HEK293 (cell line): ENCODE measurements at regions not wholly inside any gene's neighbourhood (a gene's known extent, or its start where the extent isn't known, plus 50 kb on each side); places are given as distances from the start of the nearest gene placed in this dataset.

Experiments used
- CTCF ChIA-PET: fragments of 350-600 bp; formaldehyde crosslinking; extraction: SDS; loops from one replicate; lab custom pipeline; 2021; ENCODE audit warnings: antibody characterized with exemption; lab: Yijun Ruan, JAX
- POLR2A ChIA-PET: fragments of 300-600 bp; formaldehyde crosslinking; extraction: SDS; loops from one replicate; lab custom pipeline; 2020; ENCODE audit warnings: antibody characterized with exemption, inconsistent platforms; lab: Yijun Ruan, JAX
- H3K27ac ChIP-seq: fragments of 200-500 bp; sonication (Bioruptor generic); 2 replicates; pipeline ENCODE4 v1.5.1; 2014; ENCODE audit warnings: low read depth, low read length, control low read depth, inconsistent platforms; ENCODE audit errors: extremely low read depth
- H3K36me3 ChIP-seq, 2 experiments: fragments of 200-500 bp in 1 of 2; sonication (Bioruptor generic) in 1 of 2; 1 replicate in 1 of 2; 2 replicates in 1 of 2; pipeline ENCODE4 v1.5.1; 2014 to 2017; ENCODE audit warnings: inconsistent platforms in 2 of 2, low read length in 2 of 2; ENCODE audit not compliant: control insufficient read depth in 2 of 2, insufficient read depth in 1 of 2
- H3K4me1 ChIP-seq: fragments of 200-500 bp; sonication (Bioruptor generic); 2 replicates; pipeline ENCODE4 v1.5.1; 2014; ENCODE audit warnings: mild to moderate bottlenecking, low read length, inconsistent platforms; ENCODE audit not compliant: control insufficient read depth, insufficient read depth
- H3K4me3 ChIP-seq: 2 replicates; pipeline ENCODE4 v1.5.1; 2011; ENCODE audit warnings: low read depth, mild to moderate bottlenecking, control low read depth, low read length, moderate library complexity
- H3K9me3 ChIP-seq: fragments of 200-500 bp; sonication (Bioruptor generic); 2 replicates; pipeline ENCODE4 v1.5.1; 2014; ENCODE audit warnings: low read depth, low read length, inconsistent platforms; ENCODE audit not compliant: control insufficient read depth, insufficient read depth
- BCL11B ChIP-seq: fragments of 450-650 bp; formaldehyde crosslinking; IDR thresholded peaks from 2 replicates; pipeline ENCODE4 v1.5.1; 2016; ENCODE audit warnings: low read depth, missing biosample characterization, missing genetic modification characterization
- GLI2 ChIP-seq: fragments of 450-650 bp; formaldehyde crosslinking; IDR thresholded peaks from 2 replicates; pipeline ENCODE4; 2017; ENCODE audit warnings: missing biosample characterization, missing genetic modification characterization, low read depth, borderline replicate concordance
- HOXD13 ChIP-seq: sonication (generic); formaldehyde crosslinking; IDR thresholded peaks from 2 replicates; pipeline ENCODE4 v1.8.0; 2022; ENCODE audit warnings: missing genetic modification reagents, borderline replicate concordance
- KLF8 ChIP-seq: fragments of 450-650 bp; formaldehyde crosslinking; IDR thresholded peaks from 2 replicates; pipeline ENCODE4 v1.5.1; 2016; ENCODE audit warnings: missing biosample characterization, missing genetic modification characterization
- OVOL3 ChIP-seq: fragments of 450-650 bp; formaldehyde crosslinking; IDR thresholded peaks from 2 replicates; pipeline ENCODE4 v1.5.1; 2016; ENCODE audit warnings: missing biosample characterization, missing genetic modification characterization
- SALL2 ChIP-seq: fragments of 450-650 bp; formaldehyde crosslinking; IDR thresholded peaks from 2 replicates; pipeline ENCODE4 v1.5.0; 2017; ENCODE audit warnings: missing biosample characterization, mild to moderate bottlenecking, missing genetic modification characterization, borderline replicate concordance
- SP7 ChIP-seq: fragments of 450-650 bp; formaldehyde crosslinking; IDR thresholded peaks from 2 replicates; pipeline ENCODE4 v1.5.1; 2016; ENCODE audit warnings: missing biosample characterization, missing genetic modification characterization
- ZBTB1 ChIP-seq: fragments of 450-650 bp; formaldehyde crosslinking; IDR thresholded peaks from 2 replicates; pipeline ENCODE4 v1.5.1; 2016; ENCODE audit warnings: missing biosample characterization, missing genetic modification characterization
- ZBTB7A ChIP-seq: fragments of 450-650 bp; formaldehyde crosslinking; IDR thresholded peaks from 2 replicates; pipeline ENCODE4 v1.5.1; 2016; ENCODE audit warnings: low read depth, missing biosample characterization, missing genetic modification characterization
- ZNF114 ChIP-seq: fragments of 450-650 bp; formaldehyde crosslinking; IDR thresholded peaks from 2 replicates; pipeline ENCODE4 v1.5.0; 2017; ENCODE audit warnings: missing biosample characterization, missing genetic modification characterization
- ZNF121 ChIP-seq: fragments of 450-650 bp; formaldehyde crosslinking; IDR thresholded peaks from 2 replicates; pipeline ENCODE4 v1.5.1; 2016; ENCODE audit warnings: missing biosample characterization, missing genetic modification characterization
- ZNF138 ChIP-seq: fragments of 450-650 bp; formaldehyde crosslinking; IDR thresholded peaks from 2 replicates; pipeline ENCODE4 v1.5.1; 2016; ENCODE audit warnings: missing biosample characterization, missing genetic modification characterization, borderline replicate concordance
- ZNF292 ChIP-seq: fragments of 450-650 bp; formaldehyde crosslinking; IDR thresholded peaks from 2 replicates; pipeline ENCODE4 v1.5.1; 2016; ENCODE audit warnings: low read depth, missing biosample characterization, missing genetic modification characterization, borderline replicate concordance
- ZNF341 ChIP-seq: fragments of 450-650 bp; formaldehyde crosslinking; IDR thresholded peaks from 2 replicates; pipeline ENCODE4; 2016; ENCODE audit warnings: low read depth, missing biosample characterization, missing genetic modification characterization
- ZNF354C ChIP-seq: fragments of 450-650 bp; formaldehyde crosslinking; IDR thresholded peaks from 2 replicates; pipeline ENCODE4 v1.5.1; 2016; ENCODE audit warnings: missing biosample characterization, missing genetic modification characterization, low read depth, borderline replicate concordance
- ZNF521 ChIP-seq: fragments of 450-650 bp; formaldehyde crosslinking; IDR thresholded peaks from 2 replicates; pipeline ENCODE4 v1.5.1; 2017; ENCODE audit warnings: missing biosample characterization, mild to moderate bottlenecking, missing genetic modification characterization
- ZNF530 ChIP-seq: fragments of 450-650 bp; formaldehyde crosslinking; IDR thresholded peaks from 2 replicates; pipeline ENCODE4 v1.5.1; 2016; ENCODE audit warnings: low read depth, missing biosample characterization, missing genetic modification characterization
- ZNF549 ChIP-seq: fragments of 450-650 bp; IDR thresholded peaks from 2 replicates; pipeline ENCODE4 v1.5.1; 2018; ENCODE audit warnings: missing biosample characterization, missing genetic modification characterization, mild to moderate bottlenecking, inconsistent platforms, moderate library complexity
- ZNF558 ChIP-seq: fragments of 450-650 bp; formaldehyde crosslinking; IDR thresholded peaks from 2 replicates; pipeline ENCODE4 v1.5.1; 2016; ENCODE audit warnings: missing biosample characterization, missing genetic modification characterization
- ZNF621 ChIP-seq: fragments of 450-650 bp; formaldehyde crosslinking; IDR thresholded peaks from 2 replicates; pipeline ENCODE4 v1.5.1; 2017; ENCODE audit warnings: missing biosample characterization, missing genetic modification characterization
- ZNF658 ChIP-seq: fragments of 450-650 bp; formaldehyde crosslinking; IDR thresholded peaks from 2 replicates; pipeline ENCODE4; 2016; ENCODE audit warnings: missing biosample characterization, missing genetic modification characterization
- ZNF837 ChIP-seq: fragments of 450-650 bp; formaldehyde crosslinking; IDR thresholded peaks from 2 replicates; pipeline ENCODE4 v1.5.1; 2016; ENCODE audit warnings: missing biosample characterization, missing genetic modification characterization
- TF ChIP-seq, protein P1 (sequence below): fragments of 450-650 bp; formaldehyde crosslinking; IDR thresholded peaks from 2 replicates; pipeline ENCODE4 v1.5.1; 2016; ENCODE audit warnings: missing biosample characterization, missing genetic modification characterization, low read depth
- TF ChIP-seq, protein P2 (sequence below): fragments of 450-650 bp; formaldehyde crosslinking; IDR thresholded peaks from 2 replicates; pipeline ENCODE4 v1.5.1; 2016; ENCODE audit warnings: missing biosample characterization, missing genetic modification characterization
- TF ChIP-seq, protein P3 (sequence below): fragments of 450-650 bp; formaldehyde crosslinking; IDR thresholded peaks from 2 replicates; pipeline ENCODE4 v1.5.1; 2017; ENCODE audit warnings: missing biosample characterization, missing genetic modification characterization
- TF ChIP-seq, protein P4 (sequence below): fragments of 450-650 bp; formaldehyde crosslinking; IDR thresholded peaks from 2 replicates; pipeline ENCODE4 v1.5.1; 2016; ENCODE audit warnings: missing biosample characterization, missing genetic modification characterization

DNA sequence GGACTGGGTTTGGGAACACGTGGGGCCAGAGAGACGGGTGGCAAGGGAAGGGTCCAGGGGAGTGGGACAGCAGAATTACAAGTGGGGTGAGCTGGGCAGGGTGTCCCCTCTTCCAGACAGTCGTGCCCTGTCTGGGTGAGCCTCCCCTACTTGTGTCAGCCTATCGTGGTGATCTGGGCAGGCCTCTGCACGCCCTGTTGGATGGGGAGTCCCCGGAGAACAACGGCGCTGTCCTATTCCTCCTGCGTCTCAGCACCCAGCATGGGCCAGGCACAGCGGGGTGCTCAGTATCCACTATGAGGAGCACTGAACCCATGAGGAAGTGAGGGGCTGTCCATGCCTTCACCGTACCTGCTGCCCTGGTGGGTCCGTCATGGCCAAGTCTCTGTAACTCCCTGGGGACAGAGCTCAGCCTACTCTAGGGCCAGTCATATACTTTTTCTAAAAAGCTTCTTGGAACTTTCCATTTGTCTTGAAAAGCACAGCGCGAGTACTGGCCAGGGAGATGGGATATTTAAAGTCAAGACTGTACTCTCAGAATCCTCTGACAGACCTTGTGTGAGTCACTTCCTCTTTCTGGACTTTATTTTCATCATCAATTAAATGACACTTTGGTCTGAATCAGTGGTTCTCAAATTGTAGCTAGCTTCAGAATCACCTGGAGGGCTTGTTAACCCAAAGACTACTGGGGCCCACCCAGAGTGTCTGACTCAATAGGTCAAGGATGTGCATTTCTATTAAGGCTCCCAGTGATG lies 81.7 kb upstream of the NECTIN1 start (continued):
- TF ChIP-seq ZBTB7A (tag by site-specific recombination), result no peak
- TF ChIP-seq, all 188 proteins: peak for 0

DNA sequence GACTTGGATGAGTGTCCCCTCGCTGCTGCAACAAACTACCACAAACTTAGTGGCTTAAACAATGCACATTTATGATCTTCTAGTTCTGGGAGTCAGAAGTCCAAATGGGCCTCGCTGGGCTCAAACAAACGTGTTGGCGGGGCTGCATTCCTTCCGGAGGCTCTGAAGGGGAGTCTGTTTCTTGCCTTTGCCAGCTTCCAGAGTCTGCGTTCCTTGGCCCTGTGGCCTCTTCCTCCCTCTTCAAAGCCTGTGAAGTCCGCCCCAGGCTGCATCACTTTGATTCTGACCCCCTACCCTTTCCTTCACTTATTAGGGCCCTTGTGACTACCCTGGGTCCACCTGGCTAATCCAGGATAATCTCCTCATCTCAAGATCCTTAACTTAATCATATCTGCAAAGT lies 80.3 kb upstream of the NECTIN1 start:
- ChIA-PET POLR2A (no interaction called here), CTCF (no interaction called here)
- no peak overlapping the region for H3K27ac ChIP-seq
- no peak overlapping the region for H3K4me3 ChIP-seq
- no peaks in the 10 kb centered on the region for H3K36me3 ChIP-seq
- H3K9me3 ChIP-seq, result no peaks in the 10 kb centered on the region
- TF ChIP-seq ZNF530 (tag by site-specific recombination) (no peak), KLF8 (no peak), BCL11B (no peak), ZNF292 (tag by site-specific recombination) (no peak), ZNF658 (tag by site-specific recombination) (no peak), ZNF558 (tag by site-specific recombination) (no peak), SALL2 (tag by site-specific recombination) (no peak), ZNF837 (no peak), ZNF341 (tag by site-specific recombination) (no peak), ZNF354C (no peak), ZNF114 (tag by site-specific recombination) (no peak), ZNF621 (tag by site-specific recombination) (no peak)
- TF ChIP-seq, protein P1, sequence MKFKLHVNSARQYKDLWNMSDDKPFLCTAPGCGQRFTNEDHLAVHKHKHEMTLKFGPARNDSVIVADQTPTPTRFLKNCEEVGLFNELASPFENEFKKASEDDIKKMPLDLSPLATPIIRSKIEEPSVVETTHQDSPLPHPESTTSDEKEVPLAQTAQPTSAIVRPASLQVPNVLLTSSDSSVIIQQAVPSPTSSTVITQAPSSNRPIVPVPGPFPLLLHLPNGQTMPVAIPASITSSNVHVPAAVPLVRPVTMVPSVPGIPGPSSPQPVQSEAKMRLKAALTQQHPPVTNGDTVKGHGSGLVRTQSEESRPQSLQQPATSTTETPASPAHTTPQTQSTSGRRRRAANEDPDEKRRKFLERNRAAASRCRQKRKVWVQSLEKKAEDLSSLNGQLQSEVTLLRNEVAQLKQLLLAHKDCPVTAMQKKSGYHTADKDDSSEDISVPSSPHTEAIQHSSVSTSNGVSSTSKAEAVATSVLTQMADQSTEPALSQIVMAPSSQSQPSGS (tag by site-specific recombination), result no peak
- TF ChIP-seq, protein P2, sequence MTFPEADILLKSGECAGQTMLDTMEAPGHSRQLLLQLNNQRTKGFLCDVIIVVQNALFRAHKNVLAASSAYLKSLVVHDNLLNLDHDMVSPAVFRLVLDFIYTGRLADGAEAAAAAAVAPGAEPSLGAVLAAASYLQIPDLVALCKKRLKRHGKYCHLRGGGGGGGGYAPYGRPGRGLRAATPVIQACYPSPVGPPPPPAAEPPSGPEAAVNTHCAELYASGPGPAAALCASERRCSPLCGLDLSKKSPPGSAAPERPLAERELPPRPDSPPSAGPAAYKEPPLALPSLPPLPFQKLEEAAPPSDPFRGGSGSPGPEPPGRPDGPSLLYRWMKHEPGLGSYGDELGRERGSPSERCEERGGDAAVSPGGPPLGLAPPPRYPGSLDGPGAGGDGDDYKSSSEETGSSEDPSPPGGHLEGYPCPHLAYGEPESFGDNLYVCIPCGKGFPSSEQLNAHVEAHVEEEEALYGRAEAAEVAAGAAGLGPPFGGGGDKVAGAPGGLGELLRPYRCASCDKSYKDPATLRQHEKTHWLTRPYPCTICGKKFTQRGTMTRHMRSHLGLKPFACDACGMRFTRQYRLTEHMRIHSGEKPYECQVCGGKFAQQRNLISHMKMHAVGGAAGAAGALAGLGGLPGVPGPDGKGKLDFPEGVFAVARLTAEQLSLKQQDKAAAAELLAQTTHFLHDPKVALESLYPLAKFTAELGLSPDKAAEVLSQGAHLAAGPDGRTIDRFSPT, result no peak
- TF ChIP-seq, protein P3, sequence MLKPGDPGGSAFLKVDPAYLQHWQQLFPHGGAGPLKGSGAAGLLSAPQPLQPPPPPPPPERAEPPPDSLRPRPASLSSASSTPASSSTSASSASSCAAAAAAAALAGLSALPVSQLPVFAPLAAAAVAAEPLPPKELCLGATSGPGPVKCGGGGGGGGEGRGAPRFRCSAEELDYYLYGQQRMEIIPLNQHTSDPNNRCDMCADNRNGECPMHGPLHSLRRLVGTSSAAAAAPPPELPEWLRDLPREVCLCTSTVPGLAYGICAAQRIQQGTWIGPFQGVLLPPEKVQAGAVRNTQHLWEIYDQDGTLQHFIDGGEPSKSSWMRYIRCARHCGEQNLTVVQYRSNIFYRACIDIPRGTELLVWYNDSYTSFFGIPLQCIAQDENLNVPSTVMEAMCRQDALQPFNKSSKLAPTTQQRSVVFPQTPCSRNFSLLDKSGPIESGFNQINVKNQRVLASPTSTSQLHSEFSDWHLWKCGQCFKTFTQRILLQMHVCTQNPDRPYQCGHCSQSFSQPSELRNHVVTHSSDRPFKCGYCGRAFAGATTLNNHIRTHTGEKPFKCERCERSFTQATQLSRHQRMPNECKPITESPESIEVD (tag by site-specific recombination), result no peak
- no peaks in the 10 kb centered on the region for H3K4me1 ChIP-seq

DNA sequence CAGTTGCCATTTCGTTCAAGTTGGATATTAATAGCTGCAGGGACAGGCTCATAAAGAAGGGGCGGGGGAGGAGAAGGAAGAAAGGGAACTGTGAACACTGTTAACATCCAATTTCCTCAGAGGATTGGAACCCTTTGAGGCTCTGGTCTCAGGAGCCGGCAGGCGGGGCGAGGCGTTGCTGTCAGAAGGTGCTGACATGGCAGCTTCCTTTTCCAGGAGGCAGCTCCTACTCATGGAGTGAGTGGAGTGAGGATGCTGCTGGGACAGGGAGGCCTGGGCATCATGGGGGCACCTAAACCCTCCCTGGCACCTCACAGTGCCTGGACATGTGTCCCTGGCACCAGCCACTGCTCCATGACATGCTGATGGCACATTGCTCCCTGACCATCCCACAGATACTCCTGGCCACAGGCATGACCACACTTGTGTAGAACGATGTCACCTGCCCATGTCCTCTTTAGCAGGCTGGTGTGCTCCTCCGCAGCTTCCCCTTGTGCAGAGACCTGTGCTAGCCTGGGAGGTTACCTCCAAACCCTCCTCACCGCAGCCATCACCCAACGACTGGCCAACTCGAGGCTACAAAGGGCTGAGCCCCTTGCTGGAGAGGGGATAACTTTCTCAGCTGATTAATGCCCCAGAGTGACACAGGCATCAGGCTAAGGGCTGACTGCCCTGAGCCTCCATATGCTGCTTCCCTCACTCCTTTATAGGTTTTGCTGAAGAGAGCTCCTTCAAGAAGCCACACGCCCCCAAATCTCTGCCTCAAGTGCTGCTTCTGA lies 79.6 kb upstream of the NECTIN1 start:
- ChIA-PET CTCF (no interaction called here), POLR2A (no interaction called here)
- no peaks in the 10 kb centered on the region for H3K36me3 ChIP-seq
- TF ChIP-seq SP7 (tag by site-specific recombination), result no peak
- TF ChIP-seq, protein P4, sequence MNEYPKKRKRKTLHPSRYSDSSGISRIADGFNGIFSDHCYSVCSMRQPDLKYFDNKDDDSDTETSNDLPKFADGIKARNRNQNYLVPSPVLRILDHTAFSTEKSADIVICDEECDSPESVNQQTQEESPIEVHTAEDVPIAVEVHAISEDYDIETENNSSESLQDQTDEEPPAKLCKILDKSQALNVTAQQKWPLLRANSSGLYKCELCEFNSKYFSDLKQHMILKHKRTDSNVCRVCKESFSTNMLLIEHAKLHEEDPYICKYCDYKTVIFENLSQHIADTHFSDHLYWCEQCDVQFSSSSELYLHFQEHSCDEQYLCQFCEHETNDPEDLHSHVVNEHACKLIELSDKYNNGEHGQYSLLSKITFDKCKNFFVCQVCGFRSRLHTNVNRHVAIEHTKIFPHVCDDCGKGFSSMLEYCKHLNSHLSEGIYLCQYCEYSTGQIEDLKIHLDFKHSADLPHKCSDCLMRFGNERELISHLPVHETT (tag by site-specific recombination), result no peak
- TF ChIP-seq HOXD13 (CRISPR knock-in tag), result no peak
- TF ChIP-seq ZBTB1 (tag by site-specific recombination), result no peak
- no peak for TF ChIP-seq ZNF549 (tag by site-specific recombination)
- TF ChIP-seq ZNF121 (tag by site-specific recombination), result no peak
- no peak for TF ChIP-seq GLI2
- TF ChIP-seq OVOL3 (tag by site-specific recombination), result no peak
- TF ChIP-seq ZNF521 (tag by site-specific recombination), result no peak
- no peak for TF ChIP-seq ZNF138 (tag by site-specific recombination)

More for the DNA sequence above, 79.6 kb upstream of the NECTIN1 start:
- H3K4me1 ChIP-seq, result no peaks in the 10 kb centered on the region
- H3K4me3 ChIP-seq, result no peak overlapping the region
- no peaks in the 10 kb centered on the region for H3K9me3 ChIP-seq
- no peak overlapping the region for H3K27ac ChIP-seq
